ENCODE measurements at regions not wholly inside any gene's neighbourhood (a gene's known extent, or its start where the extent isn't known, plus 50 kb on each side); places are given as distances from the start of the nearest gene placed in this dataset.

- no peak for DNase-seq (ENCODE audit: low spot score in 2 of 2, unreplicated experiment in 2 of 2)
- no peak for TF ChIP-seq CTCF (IDR thresholded peaks at IDR 0.05; ENCODE audit: unreplicated experiment)
- Mint-ChIP-seq H3K9me3 (peaks cover 15% of the 10 kb centered on the region), H3K4me3 (no peak overlapping the region), H3K27me3 (ENCODE audit: low read depth) (no peaks in the 10 kb centered on the region), H3K36me3 (no peaks in the 10 kb centered on the region), H3K4me1 (no peaks in the 10 kb centered on the region), H3K27ac (no peak overlapping the region)
Observed at GRCh38 chr9:22997923-22998322, 551.3 kb downstream of the DMRTA1 start.

GRCh38 chr9:23005156-23005555, 558.5 kb downstream of the DMRTA1 start:
- Mint-ChIP-seq H3K4me1 (no peaks in the 10 kb centered on the region), H3K4me3 (no peak overlapping the region), H3K27me3 (ENCODE audit: low read depth) (no peaks in the 10 kb centered on the region), H3K36me3 (no peaks in the 10 kb centered on the region), H3K9me3 (no peaks in the 10 kb centered on the region), H3K27ac (no peak overlapping the region)
- DNase-seq (ENCODE audit: low spot score in 2 of 2, unreplicated experiment in 2 of 2), result no peak
- no peak for TF ChIP-seq CTCF (IDR thresholded peaks at IDR 0.05; ENCODE audit: unreplicated experiment)

- Mint-ChIP-seq H3K27ac (no peak overlapping the region), H3K4me3 (no peak overlapping the region), H3K27me3 (ENCODE audit: low read depth) (no peaks in the 10 kb centered on the region), H3K9me3 (no peaks in the 10 kb centered on the region), H3K36me3 (no peaks in the 10 kb centered on the region), H3K4me1 (no peaks in the 10 kb centered on the region)
- DNase-seq (ENCODE audit: low spot score in 2 of 2, unreplicated experiment in 2 of 2), result no peak
- no peak for TF ChIP-seq CTCF (IDR thresholded peaks at IDR 0.05; ENCODE audit: unreplicated experiment)
Observed at GRCh38 chr9:23006127-23006526, 559.5 kb downstream of the DMRTA1 start.

- Mint-ChIP-seq H3K4me1 (no peaks in the 10 kb centered on the region), H3K27ac (no peak overlapping the region), H3K36me3 (no peaks in the 10 kb centered on the region), H3K9me3 (no peaks in the 10 kb centered on the region), H3K27me3 (ENCODE audit: low read depth) (no peaks in the 10 kb centered on the region), H3K4me3 (no peak overlapping the region)
- DNase-seq (ENCODE audit: low spot score in 2 of 2, unreplicated experiment in 2 of 2), result no peak
- no peak for TF ChIP-seq CTCF (IDR thresholded peaks at IDR 0.05; ENCODE audit: unreplicated experiment)
Observed at GRCh38 chr9:23011669-23012068, 565.0 kb downstream of the DMRTA1 start.

- H3K36me3 Mint-ChIP-seq, result no peaks in the 10 kb centered on the region
- H3K9me3 Mint-ChIP-seq, result no peaks in the 10 kb centered on the region
- no peak overlapping the region for H3K27ac Mint-ChIP-seq
- TF ChIP-seq CTCF (IDR thresholded peaks at IDR 0.05; ENCODE audit: unreplicated experiment), result no peak
- no peaks in the 10 kb centered on the region for H3K4me1 Mint-ChIP-seq
- no peaks in the 10 kb centered on the region for H3K27me3 Mint-ChIP-seq (ENCODE audit: low read depth)
- no peak overlapping the region for H3K4me3 Mint-ChIP-seq
- no peak for DNase-seq (ENCODE audit: low spot score in 2 of 2, unreplicated experiment in 2 of 2)
Observed at GRCh38 chr9:23015557-23015956, 568.9 kb downstream of the DMRTA1 start.

GRCh38 chr9:23036416-23036815, 589.8 kb downstream of the DMRTA1 start:
- H3K4me1 Mint-ChIP-seq, result no peaks in the 10 kb centered on the region
- H3K36me3 Mint-ChIP-seq, result no peaks in the 10 kb centered on the region
- no peak overlapping the region for H3K27ac Mint-ChIP-seq
- H3K27me3 Mint-ChIP-seq (ENCODE audit: low read depth), result no peaks in the 10 kb centered on the region
- no peak for DNase-seq (ENCODE audit: low spot score in 2 of 2, unreplicated experiment in 2 of 2)
- H3K9me3 Mint-ChIP-seq, result peaks cover 12% of the 10 kb centered on the region
- no peak for TF ChIP-seq CTCF (IDR thresholded peaks at IDR 0.05; ENCODE audit: unreplicated experiment)
- H3K4me3 Mint-ChIP-seq, result no peak overlapping the region

Data from mesothelial cell of epicardium (in vitro differentiated cells).